ENCODE measurements at regions not wholly inside any gene's neighbourhood (a gene's known extent, or its start where the extent isn't known, plus 50 kb on each side); places are given as distances from the start of the nearest gene placed in this dataset.

DNA sequence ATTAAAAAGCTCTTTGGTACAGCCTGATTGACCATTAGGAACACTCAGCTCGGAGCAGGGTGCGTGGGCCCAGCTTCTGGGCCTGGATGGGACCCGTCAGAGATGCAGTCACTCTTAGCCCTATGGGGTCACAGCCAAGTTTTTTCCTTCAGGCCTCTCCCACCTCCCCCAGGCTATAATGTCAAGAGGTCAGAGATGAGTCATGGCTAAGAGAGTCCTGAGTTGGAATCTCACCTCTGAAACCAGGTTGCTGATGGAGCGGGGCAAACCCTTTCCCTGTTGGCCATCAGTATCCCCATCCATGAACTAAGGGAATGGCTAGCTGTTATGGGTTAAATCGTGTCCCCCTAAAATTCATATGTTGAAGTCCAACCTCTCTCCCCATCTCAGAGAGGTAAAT lies 195.9 kb upstream of the POU3F1 start:
- no peak for DNase-seq (ENCODE audit: low read depth in 2 of 2)
- H3K9ac ChIP-seq (ENCODE audit: insufficient read depth, low read length): no peak overlapping the region
- H3K36me3 ChIP-seq (ENCODE audit: control insufficient read depth, insufficient read depth, low read length): no peaks in the 10 kb centered on the region

DNA sequence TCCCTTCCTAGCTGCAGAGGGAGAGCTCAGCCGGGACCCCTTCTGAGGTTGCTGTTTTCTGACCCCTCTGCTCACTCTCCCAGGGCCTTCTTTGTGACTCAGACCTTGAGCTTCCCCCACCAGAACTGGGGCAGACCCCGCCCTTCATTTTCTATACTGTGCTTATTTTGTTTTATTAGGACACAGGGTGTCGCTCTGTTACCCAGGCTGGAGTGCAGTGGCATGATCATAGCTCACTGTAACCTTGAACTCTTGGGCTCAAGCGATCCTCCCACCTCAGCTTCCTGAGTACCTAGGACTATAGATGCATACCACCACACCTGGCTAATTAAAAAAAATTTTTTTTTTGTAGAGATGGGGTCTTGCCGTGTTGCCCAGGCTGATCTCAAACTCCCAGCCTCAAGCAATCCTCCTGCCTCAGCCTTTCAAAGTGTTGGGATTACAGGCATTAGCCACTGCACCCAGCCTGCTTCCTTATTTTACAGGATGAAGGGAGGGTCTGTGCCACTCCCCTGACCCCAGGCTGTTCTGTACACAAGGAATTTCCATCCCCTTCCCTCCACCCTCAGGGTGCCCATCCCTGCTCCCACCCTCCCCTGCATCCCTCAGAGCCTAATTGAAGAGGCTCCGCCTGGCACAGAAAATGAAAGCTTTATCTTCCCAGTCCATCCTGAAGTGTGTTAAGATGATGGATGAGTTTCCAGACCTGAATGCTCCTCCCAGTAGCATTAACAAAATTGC lies 195.2 kb upstream of the POU3F1 start:
- Histone ChIP-seq H3K79me2 (ENCODE audit: control insufficient read depth, insufficient read depth, low read length) (no peaks in the 10 kb centered on the region), H3K4me3 (replicated peaks in 1 of 4; ENCODE audit: control extremely low read depth in 1 of 4, insufficient read depth in 1 of 4, low read depth in 3 of 4, low read length in 4 of 4) (no peak overlapping the region), H3K27ac (ENCODE audit: insufficient read depth, low read length) (no peak overlapping the region), H3K36me3 (ENCODE audit: control insufficient read depth, insufficient read depth, low read length) (no peaks in the 10 kb centered on the region), H3K27me3 (ENCODE audit: control insufficient read depth, insufficient read depth, low read length) (no peaks in the 10 kb centered on the region), H3K4me1 (ENCODE audit: control insufficient read depth, extremely low read depth, insufficient read depth, low read length) (no peaks in the 10 kb centered on the region), H3K9ac (ENCODE audit: insufficient read depth, low read length) (no peak overlapping the region), H4K20me1 (ENCODE audit: control insufficient read depth, extremely low read depth, insufficient read depth, low read length) (no peaks in the 10 kb centered on the region), H3K4me2 (ENCODE audit: extremely low read depth, insufficient read depth, low read length) (no peak overlapping the region), H2AFZ (ENCODE audit: low read length) (no peak overlapping the region), H3K9me3 (ENCODE audit: control insufficient read depth, insufficient read depth, low read depth, low read length) (no peaks in the 10 kb centered on the region)
- TF ChIP-seq EZH2 (IDR thresholded peaks at IDR 0.05; ENCODE audit: low read length, missing control alignments) (no peak), CTCF (conservative IDR thresholded peaks at IDR 0.05 in 1 of 2, IDR thresholded peaks at IDR 0.05 in 1 of 2; ENCODE audit: low read depth in 1 of 2, low read length in 2 of 2) (no peak)
- DNase-seq (ENCODE audit: low read depth in 2 of 2): no peak

More for the DNA sequence above, 195.9 kb upstream of the POU3F1 start:
- Histone ChIP-seq H3K27ac (ENCODE audit: insufficient read depth, low read length) (no peak overlapping the region), H3K4me2 (ENCODE audit: extremely low read depth, insufficient read depth, low read length) (no peak overlapping the region), H3K27me3 (ENCODE audit: control insufficient read depth, insufficient read depth, low read length) (no peaks in the 10 kb centered on the region), H3K4me1 (ENCODE audit: control insufficient read depth, extremely low read depth, insufficient read depth, low read length) (no peaks in the 10 kb centered on the region), H3K79me2 (ENCODE audit: control insufficient read depth, insufficient read depth, low read length) (no peaks in the 10 kb centered on the region), H2AFZ (ENCODE audit: low read length) (no peak overlapping the region), H4K20me1 (ENCODE audit: control insufficient read depth, extremely low read depth, insufficient read depth, low read length) (no peaks in the 10 kb centered on the region), H3K4me3 (replicated peaks in 1 of 4; ENCODE audit: control extremely low read depth in 1 of 4, insufficient read depth in 1 of 4, low read depth in 3 of 4, low read length in 4 of 4) (no peak overlapping the region), H3K9me3 (ENCODE audit: control insufficient read depth, insufficient read depth, low read depth, low read length) (no peaks in the 10 kb centered on the region)
- TF ChIP-seq EZH2 (IDR thresholded peaks at IDR 0.05; ENCODE audit: low read length, missing control alignments): no peak
- no peak for TF ChIP-seq CTCF (conservative IDR thresholded peaks at IDR 0.05 in 1 of 2, IDR thresholded peaks at IDR 0.05 in 1 of 2; ENCODE audit: low read depth in 1 of 2, low read length in 2 of 2)

GRCh38 chr1:38240618-38241017 lies 194.0 kb upstream of the POU3F1 start:
- Histone ChIP-seq H3K4me1 (ENCODE audit: control insufficient read depth, extremely low read depth, insufficient read depth, low read length) (no peaks in the 10 kb centered on the region), H3K36me3 (ENCODE audit: control insufficient read depth, insufficient read depth, low read length) (no peaks in the 10 kb centered on the region), H3K9me3 (ENCODE audit: control insufficient read depth, insufficient read depth, low read depth, low read length) (no peaks in the 10 kb centered on the region), H3K27ac (ENCODE audit: insufficient read depth, low read length) (no peak overlapping the region), H3K4me2 (ENCODE audit: extremely low read depth, insufficient read depth, low read length) (no peak overlapping the region), H3K9ac (ENCODE audit: insufficient read depth, low read length) (no peak overlapping the region), H3K27me3 (ENCODE audit: control insufficient read depth, insufficient read depth, low read length) (no peaks in the 10 kb centered on the region), H2AFZ (ENCODE audit: low read length) (no peak overlapping the region), H3K79me2 (ENCODE audit: control insufficient read depth, insufficient read depth, low read length) (no peaks in the 10 kb centered on the region), H3K4me3 (replicated peaks in 1 of 4; ENCODE audit: control extremely low read depth in 1 of 4, insufficient read depth in 1 of 4, low read depth in 3 of 4, low read length in 4 of 4) (no peak overlapping the region), H4K20me1 (ENCODE audit: control insufficient read depth, extremely low read depth, insufficient read depth, low read length) (no peaks in the 10 kb centered on the region)
- no peak for TF ChIP-seq EZH2 (IDR thresholded peaks at IDR 0.05; ENCODE audit: low read length, missing control alignments)
- TF ChIP-seq CTCF (conservative IDR thresholded peaks at IDR 0.05 in 1 of 2, IDR thresholded peaks at IDR 0.05 in 1 of 2; ENCODE audit: low read depth in 1 of 2, low read length in 2 of 2): no peak
- DNase-seq (ENCODE audit: low read depth in 2 of 2): no peak

Data from fibroblast of lung (primary cell).